ENCODE measurements at regions not wholly inside any gene's neighbourhood (a gene's known extent, or its start where the extent isn't known, plus 50 kb on each side); places are given as distances from the start of the nearest gene placed in this dataset.

DNA sequence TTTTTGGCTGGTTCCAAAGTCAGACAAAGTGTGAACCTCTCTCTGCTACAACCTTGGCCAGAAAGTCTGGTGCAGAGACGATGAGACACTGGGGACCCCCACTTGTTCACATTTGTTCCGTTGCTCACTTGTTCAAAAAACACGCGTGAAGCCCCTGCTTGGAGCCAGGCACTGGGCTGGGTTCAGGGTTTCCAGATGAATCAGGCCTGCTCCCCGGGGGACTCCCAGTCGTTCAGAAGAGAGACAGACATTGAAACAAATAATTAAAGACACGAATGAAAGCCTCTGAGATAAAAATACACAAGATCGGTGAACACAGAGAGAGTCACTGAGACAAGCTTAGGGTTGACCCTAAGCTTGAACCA, 101.5 kb upstream of the RUNX3 start:
- TF ChIP-seq, protein P1, sequence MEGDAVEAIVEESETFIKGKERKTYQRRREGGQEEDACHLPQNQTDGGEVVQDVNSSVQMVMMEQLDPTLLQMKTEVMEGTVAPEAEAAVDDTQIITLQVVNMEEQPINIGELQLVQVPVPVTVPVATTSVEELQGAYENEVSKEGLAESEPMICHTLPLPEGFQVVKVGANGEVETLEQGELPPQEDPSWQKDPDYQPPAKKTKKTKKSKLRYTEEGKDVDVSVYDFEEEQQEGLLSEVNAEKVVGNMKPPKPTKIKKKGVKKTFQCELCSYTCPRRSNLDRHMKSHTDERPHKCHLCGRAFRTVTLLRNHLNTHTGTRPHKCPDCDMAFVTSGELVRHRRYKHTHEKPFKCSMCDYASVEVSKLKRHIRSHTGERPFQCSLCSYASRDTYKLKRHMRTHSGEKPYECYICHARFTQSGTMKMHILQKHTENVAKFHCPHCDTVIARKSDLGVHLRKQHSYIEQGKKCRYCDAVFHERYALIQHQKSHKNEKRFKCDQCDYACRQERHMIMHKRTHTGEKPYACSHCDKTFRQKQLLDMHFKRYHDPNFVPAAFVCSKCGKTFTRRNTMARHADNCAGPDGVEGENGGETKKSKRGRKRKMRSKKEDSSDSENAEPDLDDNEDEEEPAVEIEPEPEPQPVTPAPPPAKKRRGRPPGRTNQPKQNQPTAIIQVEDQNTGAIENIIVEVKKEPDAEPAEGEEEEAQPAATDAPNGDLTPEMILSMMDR (IDR thresholded peaks at IDR 0.05; ENCODE audit: low read depth, low read length), result no peak
- no peak overlapping the region for H3K4me3 ChIP-seq (ENCODE audit: low read depth, low read length)

DNA sequence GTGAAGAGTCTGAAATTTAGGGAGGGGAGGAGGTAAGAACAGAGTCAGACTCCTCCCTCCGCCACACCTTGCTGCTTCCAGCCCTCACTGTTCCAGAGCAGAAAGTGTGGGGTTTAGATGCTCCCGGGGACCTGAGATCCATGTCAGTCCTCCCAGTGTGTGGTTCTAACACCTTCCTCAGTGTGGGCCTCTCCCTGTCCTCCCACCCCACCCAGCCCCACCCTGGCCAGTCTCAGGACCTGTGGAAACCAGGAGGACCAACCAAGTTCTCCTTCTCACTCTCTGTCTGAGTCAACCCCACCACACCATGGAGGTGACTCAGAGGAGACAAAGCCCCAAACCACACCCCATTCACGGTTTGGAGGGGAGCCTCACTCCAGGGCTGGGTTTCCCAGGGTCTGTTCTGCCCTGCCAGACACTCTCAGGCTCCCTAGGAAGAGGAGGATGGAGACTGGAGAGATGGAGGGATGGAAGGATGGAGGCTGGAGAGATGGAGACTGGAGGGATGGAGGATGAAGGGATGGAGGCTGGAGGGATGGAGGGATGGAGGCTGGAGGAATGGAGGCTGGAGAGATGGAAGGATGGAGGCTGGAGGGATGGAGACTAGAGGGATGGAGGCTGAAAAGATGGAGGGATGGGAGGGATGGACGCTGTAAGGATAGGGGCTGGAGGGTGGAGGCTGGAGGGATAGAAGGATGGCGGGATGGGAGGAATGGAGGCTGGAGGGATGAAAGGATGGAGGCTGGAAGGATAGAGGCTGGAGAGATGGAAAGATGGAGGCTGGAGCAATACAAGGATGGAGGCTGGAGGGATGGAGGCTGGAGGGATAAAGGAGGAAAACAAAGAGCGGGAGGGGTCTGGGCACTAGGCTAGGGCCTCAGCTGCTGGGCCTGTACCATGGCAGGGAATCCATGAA, 100.9 kb upstream of the RUNX3 start:
- TF ChIP-seq, protein P1 (IDR thresholded peaks at IDR 0.05; ENCODE audit: low read depth, low read length), result no peak
- H3K4me3 ChIP-seq (ENCODE audit: low read depth, low read length), result no peak overlapping the region

DNA sequence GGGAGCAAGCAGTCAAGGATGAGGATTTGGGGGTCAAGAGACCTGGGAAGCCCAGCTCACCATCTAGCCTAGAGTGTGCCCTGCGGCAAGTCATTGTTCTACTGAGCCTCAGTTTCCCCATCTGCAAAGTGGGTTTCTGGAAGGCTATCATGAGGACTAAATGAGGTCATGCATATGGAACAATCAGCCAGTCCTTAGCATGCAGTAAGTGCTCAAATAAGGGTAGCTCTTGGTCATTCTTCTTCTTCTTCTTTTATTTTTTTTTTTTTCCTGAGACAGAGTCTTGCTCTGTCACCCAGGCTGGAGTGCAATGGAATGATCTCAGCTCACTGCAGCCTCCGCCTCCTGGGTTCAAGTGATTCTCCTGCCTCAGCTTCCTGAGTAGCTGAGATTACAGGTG, 99.9 kb upstream of the RUNX3 start:
- H3K4me3 ChIP-seq (ENCODE audit: low read depth, low read length), result no peak overlapping the region
- TF ChIP-seq, protein P1 (IDR thresholded peaks at IDR 0.05; ENCODE audit: low read depth, low read length), result no peak

DNA sequence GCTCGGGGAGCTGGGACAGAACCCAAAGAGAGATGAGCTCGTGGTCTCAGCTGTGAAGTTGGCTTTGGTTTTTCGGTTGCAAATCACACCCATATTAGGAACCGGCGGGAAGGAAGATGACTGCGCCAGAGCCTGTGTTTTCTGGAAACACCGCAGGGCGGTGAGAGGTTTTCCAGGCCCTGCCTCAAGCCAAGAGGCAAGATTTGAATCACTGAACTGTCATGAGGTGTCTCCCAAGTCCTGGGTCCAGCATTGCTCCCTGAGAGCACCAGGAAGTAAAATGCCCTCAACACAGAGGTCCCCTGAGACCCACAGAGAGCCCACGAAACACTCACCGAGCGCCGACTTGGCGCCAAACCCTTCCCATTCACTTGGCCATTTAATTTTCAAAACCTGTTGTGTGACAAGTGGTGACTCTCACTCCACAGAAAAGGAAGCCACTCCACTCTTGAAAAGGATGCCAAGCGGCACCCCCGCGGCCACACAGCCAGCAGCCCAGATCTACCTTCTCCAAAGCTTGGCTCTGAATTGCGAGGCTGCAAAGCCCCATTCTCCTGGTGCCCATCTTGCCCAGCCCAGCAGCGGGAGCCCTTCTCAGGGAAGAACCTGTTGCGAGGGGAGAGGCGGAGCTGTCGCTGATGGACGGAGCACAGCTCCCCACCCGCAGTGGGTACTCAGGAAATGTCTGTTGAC, 99.0 kb upstream of the RUNX3 start:
- TF ChIP-seq, protein P1 (IDR thresholded peaks at IDR 0.05; ENCODE audit: low read depth, low read length), result no peak
- H3K4me3 ChIP-seq (ENCODE audit: low read depth, low read length), result no peak overlapping the region

DNA sequence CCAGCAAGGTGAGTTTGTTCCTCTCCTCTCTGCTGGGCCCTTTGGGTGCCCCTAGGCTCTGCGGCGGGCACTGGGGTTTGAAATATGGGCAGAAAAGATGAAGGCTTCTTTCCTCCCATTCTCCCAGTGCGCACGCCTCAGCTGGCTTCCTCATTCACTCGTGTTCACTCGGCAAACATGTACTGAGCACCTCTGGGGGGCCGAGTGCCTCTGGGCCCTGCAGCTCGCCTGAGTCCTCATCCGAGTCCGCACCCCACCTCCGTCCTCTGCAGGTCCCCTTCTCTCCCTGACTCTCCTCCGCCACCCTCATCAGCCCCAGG, 98.5 kb upstream of the RUNX3 start:
- TF ChIP-seq, protein P1 (IDR thresholded peaks at IDR 0.05; ENCODE audit: low read depth, low read length), result no peak
- H3K4me3 ChIP-seq (ENCODE audit: low read depth, low read length), result no peak overlapping the region

DNA sequence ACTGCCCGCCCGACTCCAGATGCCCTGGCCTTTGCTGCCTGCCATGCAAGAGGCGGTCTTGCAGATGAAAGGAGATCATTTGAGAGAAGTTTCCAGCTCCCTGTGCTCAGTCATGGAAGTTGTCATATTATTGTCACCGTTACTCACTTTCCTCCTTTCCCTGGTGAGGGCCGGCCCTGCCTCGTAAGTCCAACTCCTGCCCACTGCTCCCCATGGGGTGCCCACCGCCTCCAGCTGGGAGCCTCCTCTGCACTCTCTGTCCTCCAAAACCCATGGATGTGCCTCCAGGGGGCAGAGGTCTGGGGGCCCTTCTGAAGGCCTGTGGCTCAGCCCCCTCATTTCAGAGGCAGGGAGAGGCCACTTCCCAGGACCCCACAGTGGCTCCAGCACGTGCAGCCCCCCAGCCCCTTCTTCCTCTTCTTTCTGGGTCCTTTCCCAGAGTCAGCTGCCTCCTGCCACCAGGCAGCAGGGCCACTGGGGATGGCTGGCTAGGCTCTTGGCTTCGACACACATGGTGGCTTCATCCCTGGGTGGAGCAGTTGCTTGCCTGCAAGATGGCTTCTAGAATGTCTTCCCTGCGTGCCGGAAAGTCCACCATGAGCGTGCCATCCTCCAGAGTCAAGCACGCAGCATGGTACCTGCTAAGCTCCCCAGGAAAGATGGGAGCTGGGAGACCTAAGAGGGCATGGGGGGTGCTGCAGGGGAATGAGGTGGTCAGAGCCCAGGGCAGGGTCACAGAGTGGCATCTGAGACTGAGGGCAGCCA, 97.9 kb upstream of the RUNX3 start:
- H3K4me3 ChIP-seq (ENCODE audit: low read depth, low read length), result no peak overlapping the region
- TF ChIP-seq, protein P1 (IDR thresholded peaks at IDR 0.05; ENCODE audit: low read depth, low read length), result no peak

Data from WI38 (cell line).